ENCODE measurements at regions not wholly inside any gene's neighbourhood (a gene's known extent, or its start where the extent isn't known, plus 50 kb on each side); places are given as distances from the start of the nearest gene placed in this dataset.
"Not testable (repeated sequence)": the region's sequence is repeated elsewhere in the genome, so short reads cannot be mapped to it uniquely, and the experiment has no call there.

GRCh38 chr11:97860237-97860636, 1160.5 kb upstream of the CNTN5 start:
- H3K9me3 Mint-ChIP-seq = peaks cover 12 to 19% of the 10 kb centered on the region in 2 donors
- ATAC-seq = no peak
- DNase-seq (ENCODE audit: low spot score in 2 of 2) = no peak
- H3K36me3 Mint-ChIP-seq = no peaks in the 10 kb centered on the region
- H3K27ac Mint-ChIP-seq = no peak overlapping the region

- ATAC-seq (no peak), DNase-seq (ENCODE audit: low spot score in 2 of 2) (no peak)
- Mint-ChIP-seq H3K27ac (no peak overlapping the region), H3K9me3 (peaks cover 12 to 25% of the 10 kb centered on the region in 2 donors), H3K36me3 (no peaks in the 10 kb centered on the region)
Observed at GRCh38 chr11:97862021-97862420, 1158.7 kb upstream of the CNTN5 start.

GRCh38 chr11:97865424-97866012, 1155.2 kb upstream of the CNTN5 start:
- Mint-ChIP-seq H3K27ac (no peak overlapping the region), H3K9me3 (peaks cover 5 to 23% of the 10 kb centered on the region in 2 donors), H3K36me3 (no peaks in the 10 kb centered on the region)
- no peak for DNase-seq (ENCODE audit: low spot score in 2 of 2)
- ATAC-seq = no peak

GRCh38 chr11:97871816-97872215, 1148.9 kb upstream of the CNTN5 start:
- Mint-ChIP-seq H3K9me3 (peaks cover 5 to 18% of the 10 kb centered on the region in 2 donors), H3K36me3 (peaks cover 0 to 5% of the 10 kb centered on the region in 2 donors), H3K27ac (no peak overlapping the region)
- ATAC-seq (no peak), DNase-seq (ENCODE audit: low spot score in 2 of 2) (no peak)

- Mint-ChIP-seq H3K36me3 (no peaks in the 10 kb centered on the region), H3K27ac (no peak overlapping the region), H3K9me3 (peaks cover 7 to 17% of the 10 kb centered on the region in 2 donors)
- ATAC-seq = no peak
- DNase-seq (ENCODE audit: low spot score in 2 of 2) = no peak
Observed at GRCh38 chr11:97880209-97880608, 1140.5 kb upstream of the CNTN5 start.

- H3K27ac Mint-ChIP-seq = no peak overlapping the region
- ATAC-seq (no peak), DNase-seq (ENCODE audit: low spot score in 2 of 2) (no peak)
- H3K9me3 Mint-ChIP-seq = peaks cover 7% of the 10 kb centered on the region in 2 donors
- H3K36me3 Mint-ChIP-seq = no peaks in the 10 kb centered on the region
Observed at GRCh38 chr11:97883086-97883485, 1137.7 kb upstream of the CNTN5 start.

GRCh38 chr11:97888641-97889040, 1132.1 kb upstream of the CNTN5 start:
- ATAC-seq (no peak), DNase-seq (ENCODE audit: low spot score in 2 of 2) (no peak)
- H3K9me3 Mint-ChIP-seq = peaks cover 13 to 15% of the 10 kb centered on the region in 2 donors
- no peaks in the 10 kb centered on the region for H3K36me3 Mint-ChIP-seq
- no peak overlapping the region for H3K27ac Mint-ChIP-seq

- ATAC-seq (no peak), DNase-seq (ENCODE audit: low spot score in 2 of 2) (no peak)
- no peaks in the 10 kb centered on the region for H3K36me3 Mint-ChIP-seq
- peaks cover 9 to 11% of the 10 kb centered on the region in 2 donors for H3K9me3 Mint-ChIP-seq
- H3K27ac Mint-ChIP-seq = no peak overlapping the region
Observed at GRCh38 chr11:97890466-97890865, 1130.3 kb upstream of the CNTN5 start.

GRCh38 chr11:97893612-97894011, 1127.1 kb upstream of the CNTN5 start:
- Mint-ChIP-seq H3K36me3 (no peaks in the 10 kb centered on the region), H3K27ac (no peak overlapping the region), H3K9me3 (peaks cover 9 to 11% of the 10 kb centered on the region in 2 donors)
- DNase-seq (ENCODE audit: low spot score in 2 of 2) = no peak
- no peak for ATAC-seq

- H3K36me3 Mint-ChIP-seq = no peaks in the 10 kb centered on the region
- H3K9me3 Mint-ChIP-seq = peaks cover 9 to 11% of the 10 kb centered on the region in 2 donors
- no peak overlapping the region for H3K27ac Mint-ChIP-seq
- ATAC-seq (no peak), DNase-seq (ENCODE audit: low spot score in 2 of 2) (no peak)
Observed at GRCh38 chr11:97894978-97895377, 1125.8 kb upstream of the CNTN5 start.

GRCh38 chr11:97895572-97895971, 1125.2 kb upstream of the CNTN5 start:
- Mint-ChIP-seq H3K36me3 (no peaks in the 10 kb centered on the region), H3K27ac (no peak overlapping the region), H3K9me3 (peaks cover 9 to 11% of the 10 kb centered on the region in 2 donors)
- ATAC-seq = no peak
- no peak for DNase-seq (ENCODE audit: low spot score in 2 of 2)

- no peak for ATAC-seq
- Mint-ChIP-seq H3K9me3 (peaks cover 11 to 20% of the 10 kb centered on the region in 2 donors), H3K36me3 (peaks cover 0 to 4% of the 10 kb centered on the region in 2 donors), H3K27ac (no peak overlapping the region)
- DNase-seq (ENCODE audit: low spot score in 2 of 2) = no peak
Observed at GRCh38 chr11:97902828-97903227, 1117.9 kb upstream of the CNTN5 start.

- Mint-ChIP-seq H3K27ac (no peak overlapping the region), H3K9me3 (peaks cover 15 to 25% of the 10 kb centered on the region in 2 donors), H3K36me3 (peaks cover 0 to 4% of the 10 kb centered on the region in 2 donors)
- ATAC-seq (no peak), DNase-seq (ENCODE audit: low spot score in 2 of 2) (no peak)
Observed at GRCh38 chr11:97905101-97905500, 1115.6 kb upstream of the CNTN5 start.

GRCh38 chr11:97905671-97906070, 1115.1 kb upstream of the CNTN5 start:
- Mint-ChIP-seq H3K36me3 (peaks cover 0 to 4% of the 10 kb centered on the region in 2 donors), H3K27ac (no peak overlapping the region), H3K9me3 (peaks cover 15 to 25% of the 10 kb centered on the region in 2 donors)
- ATAC-seq (no peak), DNase-seq (ENCODE audit: low spot score in 2 of 2) (no peak)

GRCh38 chr11:97908354-97908753, 1112.4 kb upstream of the CNTN5 start:
- Mint-ChIP-seq H3K27ac (no peak overlapping the region), H3K36me3 (peaks cover 0 to 4% of the 10 kb centered on the region in 2 donors), H3K9me3 (peaks cover 15 to 25% of the 10 kb centered on the region in 2 donors)
- ATAC-seq (no peak), DNase-seq (ENCODE audit: low spot score in 2 of 2) (no peak)

GRCh38 chr11:97909614-97910399, 1110.9 kb upstream of the CNTN5 start:
- DNase-seq (ENCODE audit: low spot score in 2 of 2) (no peak), ATAC-seq (no peak)
- Mint-ChIP-seq H3K9me3 (peaks cover 15 to 19% of the 10 kb centered on the region in 2 donors), H3K36me3 (peaks cover 0 to 4% of the 10 kb centered on the region in 2 donors), H3K27ac (no peak overlapping the region)

GRCh38 chr11:97912629-97913028, 1108.1 kb upstream of the CNTN5 start:
- ATAC-seq = no peak
- H3K27ac Mint-ChIP-seq = no peak overlapping the region
- peaks cover 5 to 15% of the 10 kb centered on the region in 2 donors for H3K9me3 Mint-ChIP-seq
- no peak for DNase-seq (ENCODE audit: low spot score in 2 of 2)
- H3K36me3 Mint-ChIP-seq = no peaks in the 10 kb centered on the region

GRCh38 chr11:97922933-97923332, 1097.8 kb upstream of the CNTN5 start:
- not testable (repeated sequence) for ATAC-seq; H3K27ac Mint-ChIP-seq; DNase-seq (ENCODE audit: low spot score in 2 of 2); H3K36me3 Mint-ChIP-seq
- peaks cover 14% of the 10 kb centered on the region in 2 donors for H3K9me3 Mint-ChIP-seq
